Fibroblast of skin of left quadriceps (primary cell): ENCODE measurements at regions not wholly inside any gene's neighbourhood (a gene's known extent, or its start where the extent isn't known, plus 50 kb on each side); places are given as distances from the start of the nearest gene placed in this dataset.

Experiments used
- DNase-seq, 2 experiments: peaks; one replicate each; pipeline ENCODE4 v3.0.0-alpha.2; 2013; ENCODE audit warnings: low read depth in 2 of 2

DNA sequence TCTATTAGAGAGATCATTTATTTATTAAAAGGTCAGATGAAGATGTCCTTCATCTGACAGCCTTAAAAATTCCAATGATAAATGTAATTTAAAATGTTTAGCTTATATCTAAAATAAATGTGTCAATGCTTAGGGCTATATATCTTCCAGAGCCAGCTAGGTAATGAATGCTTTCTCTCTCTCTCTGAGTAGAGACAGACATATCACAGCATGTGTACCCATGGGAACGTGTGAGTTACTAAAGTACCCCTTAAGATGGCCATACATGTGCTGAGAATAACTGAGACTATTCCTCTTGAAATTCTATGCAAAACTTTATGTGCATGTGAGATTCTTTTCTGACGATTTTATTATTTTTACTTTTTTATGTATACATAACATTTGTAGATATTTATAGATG lies 420.9 kb upstream of the ST6GAL2 start:
- DNase-seq: no peak

DNA sequence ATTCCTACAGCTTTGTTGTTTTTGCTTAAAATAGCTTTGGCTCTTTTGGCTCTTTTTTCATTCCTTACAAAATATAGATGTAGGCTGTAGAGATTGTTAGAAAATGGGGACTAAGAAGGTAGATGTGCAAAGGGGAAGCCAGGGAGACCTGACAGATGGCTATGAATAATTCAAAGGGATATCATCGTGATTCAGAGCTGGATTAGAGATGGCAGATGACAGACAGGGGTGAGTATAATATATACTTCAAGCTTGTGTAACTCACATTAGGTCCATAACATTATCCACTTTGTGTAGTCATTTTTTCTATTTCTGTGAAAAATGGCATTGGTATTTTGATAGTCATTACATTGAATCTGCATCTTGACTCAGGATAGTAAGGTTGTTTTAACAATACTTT lies 422.9 kb upstream of the ST6GAL2 start:
- no peak for DNase-seq

DNA sequence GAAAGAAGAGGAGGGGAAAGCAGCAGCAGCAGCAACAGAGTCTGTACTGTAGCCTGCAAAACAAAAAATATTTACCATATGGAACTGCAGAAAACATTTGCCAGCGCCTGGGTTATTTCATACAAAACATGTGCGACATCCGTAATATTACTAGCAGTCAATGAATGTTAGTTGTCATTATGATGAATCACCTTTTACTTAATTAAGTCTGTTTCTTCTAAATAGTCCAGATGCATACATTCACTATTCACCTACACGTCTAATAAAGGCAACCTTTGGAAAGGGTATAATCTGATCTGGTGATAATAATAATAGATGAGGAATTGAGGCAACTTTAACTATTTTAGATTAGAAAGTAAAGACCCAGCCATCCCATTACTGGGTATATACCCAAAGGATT lies 426.3 kb upstream of the ST6GAL2 start:
- DNase-seq: no peak

DNA sequence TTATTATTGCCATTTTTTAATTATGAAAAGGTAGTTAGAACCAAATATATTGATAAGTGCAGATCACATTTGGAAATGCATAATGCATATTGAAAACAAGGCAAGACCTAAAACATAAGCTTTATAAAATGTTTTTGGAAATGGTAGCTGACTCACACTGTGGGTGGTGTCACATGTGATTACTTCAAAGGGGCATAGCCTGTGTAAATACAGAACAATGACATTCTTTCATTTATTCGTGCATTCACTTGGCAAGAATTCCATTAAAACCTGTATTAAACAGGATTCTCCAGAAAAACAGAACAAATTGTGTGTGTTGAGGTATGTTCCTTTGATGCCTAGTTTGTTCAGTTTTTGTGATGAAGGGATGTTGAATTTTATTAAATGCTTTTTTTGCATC lies 427.3 kb upstream of the ST6GAL2 start:
- DNase-seq: no peak

DNA sequence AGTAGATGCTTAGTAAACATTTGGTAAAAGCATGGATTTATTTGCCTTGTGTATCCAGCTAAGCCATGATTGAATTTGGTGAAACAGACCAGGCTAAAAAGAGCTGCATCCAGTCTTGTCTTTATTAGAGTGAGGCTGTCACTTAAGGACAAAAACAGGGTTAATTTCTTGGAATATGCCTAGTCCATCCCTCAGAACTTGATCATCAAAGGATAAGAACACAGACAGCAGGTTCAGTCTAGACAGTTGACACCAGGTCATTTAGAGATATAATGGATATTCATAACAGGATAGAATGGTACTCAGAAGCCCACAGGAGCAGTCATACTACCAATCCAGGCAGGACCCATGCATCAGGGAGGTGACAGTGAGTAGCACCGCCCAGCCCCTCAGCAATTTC lies 434.9 kb upstream of the ST6GAL2 start:
- DNase-seq: no peak

DNA sequence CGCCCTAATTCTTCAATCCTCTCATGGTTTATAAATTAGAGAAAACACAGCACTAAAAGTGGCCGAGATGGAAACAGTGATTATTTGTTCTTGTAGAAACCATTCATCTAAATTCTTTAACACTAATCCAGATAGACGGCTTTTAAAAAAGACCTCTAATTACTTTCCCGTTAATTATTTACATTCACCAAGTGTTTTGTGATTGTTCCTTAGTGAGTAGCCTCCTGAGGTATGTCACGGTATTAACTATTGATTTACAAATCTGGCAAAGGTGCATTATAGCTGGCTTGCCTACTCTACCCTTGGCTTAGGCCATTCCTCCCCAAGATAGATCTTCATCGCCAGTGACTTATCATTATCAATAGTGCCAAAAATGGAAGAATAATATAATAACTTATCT lies 436.4 kb upstream of the ST6GAL2 start:
- DNase-seq: no peak

DNA sequence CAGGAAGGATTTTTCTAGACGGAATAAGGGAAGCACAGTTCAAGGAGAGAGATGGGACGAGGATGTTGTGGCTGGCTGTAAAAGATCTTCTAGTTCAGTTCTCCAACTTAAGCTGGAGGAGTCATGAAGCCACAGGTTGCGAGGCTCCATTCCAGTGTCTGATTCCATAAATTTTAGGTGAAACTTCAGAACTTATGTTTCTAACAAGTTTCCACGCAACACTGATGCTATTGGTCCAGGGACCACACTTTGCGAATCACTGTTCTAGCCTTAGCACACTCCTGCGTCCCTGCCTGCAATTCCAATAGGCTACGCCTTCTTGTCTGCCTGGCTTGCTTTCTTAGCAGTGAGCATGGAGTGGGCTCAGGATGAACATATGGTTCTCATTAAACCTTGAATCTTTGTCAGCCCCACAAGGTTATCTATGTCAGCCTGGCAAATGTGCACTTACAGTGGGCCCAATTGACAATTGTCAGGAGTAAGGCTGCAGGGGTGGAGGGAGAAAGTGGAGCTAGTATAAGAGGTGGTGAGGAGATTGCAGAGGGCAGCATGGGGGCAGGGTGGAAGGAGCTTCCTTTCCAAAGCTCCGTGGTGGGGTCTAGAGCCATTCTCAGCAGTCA lies 438.1 kb upstream of the ST6GAL2 start:
- no peak for DNase-seq

DNA sequence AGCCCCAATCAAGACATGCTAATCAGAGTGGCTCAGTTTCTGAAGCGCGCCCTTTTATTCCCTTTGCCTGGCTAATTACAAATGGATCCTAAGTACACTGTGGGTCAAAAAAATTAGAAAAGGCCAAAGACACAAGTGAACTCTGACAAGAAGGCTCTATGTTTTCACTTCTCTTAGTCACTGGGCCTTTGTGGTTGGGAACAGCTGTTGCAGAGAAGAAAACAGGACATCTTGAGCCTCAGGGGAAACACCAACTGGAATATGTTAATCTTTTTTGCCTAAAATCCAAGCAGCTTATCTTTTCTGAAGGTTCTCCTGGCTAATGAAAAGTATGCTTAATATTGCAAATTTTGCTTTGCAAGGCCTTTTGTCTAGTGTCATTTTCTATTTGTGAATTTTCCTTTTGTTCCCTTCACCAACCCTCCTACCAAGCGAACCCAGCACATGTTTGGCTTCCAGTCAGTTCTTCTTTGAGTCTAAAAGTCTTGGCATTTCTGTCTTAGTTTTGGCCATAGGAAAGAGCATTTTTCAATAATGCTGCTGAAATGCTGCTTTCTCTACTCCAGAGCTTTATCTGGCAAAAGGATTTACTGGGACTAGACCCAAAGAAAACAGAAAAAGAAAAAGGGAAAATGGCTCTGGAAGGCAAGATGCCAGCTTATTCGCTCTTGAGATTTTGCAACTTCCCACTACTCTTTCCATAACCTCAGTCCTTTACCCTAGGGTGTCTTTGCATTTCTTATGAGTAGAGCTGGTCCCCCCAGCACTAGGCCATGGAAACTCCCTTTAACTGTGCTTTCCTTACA lies 440.2 kb upstream of the ST6GAL2 start:
- DNase-seq: peak; percentile 63 to 70

DNA sequence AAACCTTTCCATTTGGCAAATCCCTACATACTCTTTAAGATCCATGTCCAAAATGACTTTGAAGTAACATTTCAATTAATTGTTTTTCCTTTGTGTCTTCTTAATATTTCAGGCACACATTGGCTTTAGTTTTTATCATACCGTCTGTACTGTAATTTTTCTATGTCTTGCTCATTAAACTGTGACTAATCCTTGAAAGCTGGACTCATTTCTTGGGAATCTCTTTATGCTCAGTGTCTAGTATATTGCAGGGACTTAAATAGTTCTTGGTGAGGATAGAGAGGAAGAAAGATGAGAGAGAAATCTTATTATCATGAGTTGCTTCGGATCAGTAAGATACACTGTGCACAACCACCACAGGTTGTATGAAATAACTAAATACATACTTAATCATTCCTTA lies 448.3 kb upstream of the ST6GAL2 start:
- DNase-seq: peak; percentile 36 to 42

DNA sequence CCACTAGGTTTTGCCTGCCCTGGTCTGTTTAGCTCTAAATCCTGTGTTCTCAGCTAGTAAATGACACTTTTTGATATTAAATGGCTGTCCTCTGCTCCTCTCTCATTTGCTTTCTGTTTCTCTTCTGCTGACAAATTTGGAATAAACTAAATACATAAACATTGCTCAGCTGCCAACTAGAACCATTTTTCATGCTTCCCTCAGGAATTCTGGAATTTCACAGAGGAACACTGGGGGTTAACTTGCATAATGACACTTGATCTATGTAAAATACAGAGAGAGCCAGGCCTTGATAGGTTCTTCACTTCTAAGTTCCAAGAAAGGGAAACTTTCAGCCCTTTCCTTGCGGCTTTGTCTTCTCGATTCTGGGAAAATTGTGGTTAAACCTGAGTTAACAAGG lies 450.6 kb upstream of the ST6GAL2 start:
- DNase-seq: peak; percentile 50 to 51

DNA sequence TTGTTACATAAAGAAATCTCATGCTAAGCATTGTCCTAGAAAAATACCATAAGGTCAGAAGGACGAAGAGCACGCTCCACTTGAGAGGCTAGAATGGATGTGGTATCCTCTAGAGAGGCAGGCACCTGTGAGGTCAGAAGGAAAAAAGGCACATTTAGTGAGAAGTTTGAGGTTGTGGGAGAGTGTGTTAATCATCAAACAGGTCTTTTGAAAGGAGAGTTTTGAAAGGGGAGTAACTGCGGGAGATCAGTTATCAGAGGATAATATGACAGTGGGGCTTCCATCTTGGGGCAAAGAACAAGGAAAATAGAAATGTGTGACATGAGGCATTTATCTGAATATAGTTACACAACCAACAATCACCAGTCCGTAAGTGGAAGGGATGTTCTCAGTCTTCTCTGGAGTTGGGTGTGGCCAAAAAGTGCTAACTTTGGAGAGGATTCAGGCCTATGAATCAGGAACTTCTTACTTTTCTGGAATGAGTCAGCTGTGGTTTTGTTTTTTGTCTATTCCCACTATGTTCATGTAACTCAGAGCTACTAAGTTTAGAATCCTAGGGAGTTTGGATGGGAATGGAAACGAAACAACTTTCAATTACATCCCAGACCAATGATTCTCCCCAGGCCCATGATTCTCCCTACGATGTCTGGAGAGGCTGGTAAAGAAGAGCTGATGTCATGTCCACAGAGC lies 451.4 kb upstream of the ST6GAL2 start:
- peak; percentile 74 to 79 for DNase-seq

DNA sequence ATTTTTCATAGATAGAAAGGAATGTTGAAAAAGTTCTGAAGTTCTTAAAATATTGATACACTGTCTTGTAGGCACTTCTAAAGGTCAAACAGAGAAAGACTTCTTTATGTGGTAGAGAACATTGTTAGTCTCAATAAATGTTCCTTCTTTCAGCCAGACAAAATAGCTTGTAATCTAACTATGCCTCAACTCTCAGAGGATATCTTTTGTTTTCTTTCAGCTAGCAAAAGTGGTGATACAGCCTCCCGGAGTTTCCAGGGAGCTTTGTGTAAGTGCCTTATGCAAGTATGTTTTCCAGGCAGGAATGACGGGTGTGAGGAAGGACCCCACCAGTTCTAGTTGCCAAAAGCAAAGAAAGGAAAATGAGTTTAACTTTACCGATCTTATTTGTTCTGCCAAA lies 452.1 kb upstream of the ST6GAL2 start:
- DNase-seq: no peak

DNA sequence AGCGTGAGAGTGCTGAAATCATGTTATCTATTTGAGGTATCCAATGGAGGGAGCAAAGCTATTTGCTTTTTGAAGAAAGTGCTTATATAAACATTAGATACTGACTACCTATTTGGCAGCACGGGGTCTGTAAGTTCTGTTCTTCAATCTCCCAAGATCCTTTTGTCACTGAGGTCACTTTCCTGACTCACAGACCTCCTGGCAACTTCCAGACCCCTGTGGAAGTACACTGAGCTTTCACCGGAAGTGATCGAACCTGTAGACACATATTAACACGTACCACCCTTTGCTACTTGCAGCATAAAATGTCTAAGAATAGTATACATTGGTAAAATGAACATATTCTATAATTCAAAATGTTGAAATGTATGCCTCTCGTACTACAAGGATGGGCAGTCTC lies 452.6 kb upstream of the ST6GAL2 start:
- no peak for DNase-seq

DNA sequence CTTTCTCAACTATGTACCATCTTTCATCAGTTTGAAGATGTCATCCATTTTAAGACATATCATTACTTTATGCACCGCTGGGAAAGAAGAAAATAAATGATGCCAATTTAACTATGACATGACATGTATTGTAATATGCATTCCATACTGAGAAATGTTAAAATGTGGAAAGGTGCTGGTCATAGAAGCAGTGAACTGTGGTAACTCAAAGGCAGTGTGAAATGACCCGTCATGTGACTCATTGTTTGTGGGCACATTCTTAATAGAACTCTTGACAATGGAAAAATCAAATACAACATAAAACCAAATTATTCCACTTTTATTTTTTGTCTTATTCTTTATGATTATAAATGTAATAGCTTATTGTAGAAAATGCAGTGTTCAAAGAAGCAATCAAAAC lies 455.0 kb upstream of the ST6GAL2 start:
- no peak for DNase-seq

DNA sequence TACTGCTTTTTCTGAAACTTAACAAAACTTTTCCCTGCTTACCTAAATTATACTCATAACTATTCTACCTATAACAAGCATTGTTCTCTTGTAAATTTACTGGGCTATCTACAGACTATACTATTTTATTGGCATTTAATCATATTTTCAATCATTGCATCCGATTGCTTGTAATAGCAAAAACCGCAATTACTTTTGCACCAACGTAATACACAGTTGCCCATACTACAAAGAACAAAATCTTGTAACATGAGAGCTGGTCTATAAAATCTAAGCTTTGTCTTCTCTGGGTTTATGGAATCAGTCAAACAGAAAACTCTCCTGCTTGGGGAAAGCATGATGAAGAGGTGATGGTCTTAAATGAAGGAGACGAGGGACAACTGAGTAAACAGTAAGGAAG lies 463.4 kb upstream of the ST6GAL2 start:
- no peak for DNase-seq

DNA sequence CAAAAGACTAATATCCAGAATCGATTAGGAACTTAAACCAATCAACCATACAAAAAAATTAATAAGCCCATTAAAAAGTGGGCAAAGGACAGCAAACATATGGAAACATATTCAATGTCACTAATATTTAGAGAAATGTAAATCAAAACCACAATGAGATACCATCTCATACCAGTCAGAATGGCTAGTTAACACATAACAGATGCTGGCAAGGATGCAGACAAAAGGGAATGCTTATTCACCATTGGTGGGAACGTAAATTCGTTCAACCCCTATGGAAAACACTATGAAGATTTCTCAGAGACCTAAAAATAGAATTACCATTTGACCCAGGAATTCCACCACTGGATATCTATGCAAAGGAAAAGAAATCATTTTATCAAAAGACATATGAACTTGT lies 468.2 kb upstream of the ST6GAL2 start:
- DNase-seq: peak; percentile 47 to 53

DNA sequence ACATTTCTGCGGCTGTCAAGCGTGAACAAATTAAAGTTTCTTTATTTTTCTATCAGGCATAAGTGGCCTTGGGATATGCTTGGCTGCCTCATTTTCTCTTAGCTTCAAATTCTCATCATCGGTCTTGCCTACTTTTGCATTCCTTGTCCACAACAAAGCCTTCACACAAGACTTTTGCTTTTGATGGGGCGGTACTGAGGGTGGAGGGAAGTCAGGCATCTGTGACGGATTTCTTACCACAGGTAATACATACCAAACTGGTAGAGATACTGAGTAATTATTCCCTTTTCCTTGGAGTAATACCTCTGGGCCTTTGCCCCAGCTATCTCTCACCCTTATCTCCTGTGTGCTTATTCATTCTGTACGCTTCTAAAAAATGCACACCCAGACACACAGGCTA lies 468.3 kb upstream of the RGPD4 start:
- no peak for DNase-seq

DNA sequence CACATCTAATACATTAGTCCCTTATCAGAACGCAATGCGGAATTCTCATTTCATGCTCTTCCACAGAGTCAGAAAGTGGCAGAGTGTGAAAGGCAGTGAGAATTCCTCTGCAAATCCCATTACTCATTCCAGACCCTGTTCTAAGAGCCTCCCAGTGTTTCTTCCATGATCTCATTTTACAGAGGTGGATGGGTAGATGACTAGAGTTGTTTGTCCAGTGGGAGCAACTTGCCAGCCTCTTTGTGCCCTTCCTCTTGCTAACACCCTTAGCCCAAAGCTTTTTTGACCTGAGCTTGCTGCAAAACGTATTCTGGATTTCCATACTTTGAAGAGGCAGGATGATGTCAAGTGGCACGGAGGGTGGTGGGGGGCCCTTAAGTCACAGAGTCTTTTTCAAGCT lies 467.7 kb upstream of the RGPD4 start:
- no peak for DNase-seq

DNA sequence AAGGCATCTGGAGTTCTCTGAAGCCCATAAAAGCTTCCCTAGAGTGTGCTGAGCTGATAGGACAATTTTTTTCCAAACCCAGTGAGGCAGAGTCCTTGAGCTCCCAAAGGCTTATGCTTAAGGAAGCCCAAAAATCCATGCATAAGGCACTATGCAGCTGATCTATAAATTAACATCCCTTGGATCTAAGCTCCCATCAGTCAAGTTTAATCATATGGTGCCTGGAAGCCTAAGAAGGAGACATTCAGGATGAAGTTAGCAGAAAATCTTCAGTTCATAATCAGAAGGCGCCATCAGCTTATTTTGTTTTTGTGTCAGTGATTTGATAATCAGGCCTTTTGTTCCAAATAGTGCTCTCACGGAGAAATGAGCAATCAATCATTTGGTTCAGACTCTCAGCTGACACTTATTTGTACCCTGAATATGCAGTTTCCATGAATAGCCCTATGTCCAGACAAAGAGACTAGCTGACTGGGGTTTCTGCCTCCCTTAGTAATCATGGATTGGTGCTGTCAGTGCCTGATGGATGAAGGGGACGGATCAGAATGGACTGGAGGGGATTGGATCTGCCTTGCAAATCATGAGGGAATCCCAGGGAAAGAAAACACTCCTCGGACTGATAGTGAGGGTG lies 464.8 kb upstream of the RGPD4 start:
- no peak for DNase-seq

DNA sequence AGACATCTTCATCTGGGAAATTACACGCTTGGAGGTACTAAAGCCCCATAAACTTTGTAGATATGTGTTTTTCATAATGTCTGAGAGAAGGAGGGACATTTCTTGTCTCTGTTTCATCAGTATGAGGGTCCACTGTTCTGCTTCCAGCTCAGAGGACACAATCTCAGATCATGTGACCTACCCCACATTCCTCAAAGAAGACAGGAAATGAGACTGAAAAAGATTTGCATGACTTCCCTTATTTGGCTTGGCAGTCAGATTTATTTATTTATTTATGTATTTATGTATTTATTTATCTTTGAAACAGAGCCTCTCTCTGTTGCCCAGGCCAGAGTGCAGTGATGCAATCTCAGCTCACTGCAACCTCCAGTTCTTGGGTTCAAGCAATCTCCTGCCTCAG lies 463.7 kb upstream of the RGPD4 start:
- no peak for DNase-seq

DNA sequence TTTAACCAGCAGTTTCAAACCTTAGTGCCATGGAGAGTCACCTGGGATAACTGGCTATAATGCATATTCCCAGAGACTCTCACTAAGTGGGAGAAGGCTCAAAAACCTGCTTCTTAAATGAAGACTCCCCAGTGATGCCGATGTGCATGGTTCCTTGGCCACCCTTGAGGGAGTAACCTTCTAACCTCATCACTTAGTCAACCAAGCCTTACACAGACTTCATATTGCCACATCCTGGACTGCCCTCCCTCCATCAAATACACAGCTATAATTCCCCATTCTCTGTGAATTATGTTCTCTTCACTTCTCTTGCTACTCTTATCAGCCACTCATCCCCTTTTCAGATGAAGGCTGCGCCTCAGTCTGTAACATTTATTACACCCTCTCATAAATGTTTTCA lies 462.9 kb upstream of the RGPD4 start:
- DNase-seq: no peak

DNA sequence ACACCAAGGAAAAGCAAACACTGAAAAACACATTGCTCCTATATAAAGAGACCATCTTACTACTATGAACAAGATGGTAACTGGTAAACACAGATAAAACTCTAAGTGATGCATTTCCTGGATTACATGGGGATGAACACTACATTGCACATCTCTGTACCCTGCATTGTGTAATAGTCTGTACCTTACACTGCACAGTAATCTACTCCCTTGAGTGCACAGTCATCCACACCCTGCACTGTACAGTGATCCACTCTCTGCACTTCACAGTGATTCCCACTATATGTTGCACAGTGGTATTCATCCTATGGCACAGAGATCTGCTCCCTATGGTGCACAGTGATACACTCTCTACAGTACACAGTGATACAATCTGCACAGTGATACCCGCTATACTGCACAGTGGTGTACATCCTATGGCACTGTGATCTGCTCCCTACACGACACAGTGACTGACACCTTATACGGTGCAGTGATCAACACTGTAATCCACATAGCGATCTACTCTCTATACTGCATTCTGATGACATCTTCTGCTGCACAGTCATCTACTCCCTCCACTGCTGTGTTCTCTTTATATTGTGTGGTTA lies 462.2 kb upstream of the RGPD4 start:
- DNase-seq: no peak
